ENCODE measurements at regions not wholly inside any gene's neighbourhood (a gene's known extent, or its start where the extent isn't known, plus 50 kb on each side); places are given as distances from the start of the nearest gene placed in this dataset.

GRCh38 chr1:4216231-4216630 lies 316.2 kb upstream of the C1orf174 start:
- ChIA-PET POLR2A (no interaction called here), CTCF (no interaction called here)
- H3K4me1 ChIP-seq (ENCODE audit: control insufficient read depth, extremely low read depth, insufficient read depth, low read length), result no peaks in the 10 kb centered on the region
- H4K20me1 ChIP-seq (replicated peaks; ENCODE audit: control insufficient read depth, extremely low read depth, insufficient read depth, low read length), result no peaks in the 10 kb centered on the region
- H3K9me3 ChIP-seq (replicated peaks; ENCODE audit: control insufficient read depth, insufficient read depth, low read length), result peaks cover 2% of the 10 kb centered on the region
- FAIRE-seq (no peak), DNase-seq (ENCODE audit: low read depth, low spot score) (no peak)
- no peaks in the 10 kb centered on the region for H3K79me2 ChIP-seq (ENCODE audit: control insufficient read depth, insufficient read depth, low read length)
- no peaks in the 10 kb centered on the region for H3K27me3 ChIP-seq (ENCODE audit: control insufficient read depth in 2 of 2, insufficient read depth in 2 of 2, low read length in 2 of 2)
- no peaks in the 10 kb centered on the region for H3K9me1 ChIP-seq (replicated peaks; ENCODE audit: control insufficient read depth, extremely low read depth, insufficient read depth, low read length)
- H3K36me3 ChIP-seq (ENCODE audit: control insufficient read depth in 2 of 2, extremely low read depth in 1 of 2, insufficient read depth in 2 of 2, low read length in 2 of 2), result no peaks in the 10 kb centered on the region
- no peak overlapping the region for H3K4me2 ChIP-seq (ENCODE audit: insufficient read depth, low read length)
- intact Hi-C loops (cut with micrococcal nuclease), result no loop called here
- no peak overlapping the region for H3K27ac ChIP-seq (ENCODE audit: insufficient read depth, low read depth, low read length)
- BruUV-seq (replicated peaks), result no TSS peak
- H2AFZ ChIP-seq (ENCODE audit: low read depth, low read length), result no peak overlapping the region
- no peak for TF ChIP-seq MAX (IDR thresholded peaks at IDR 0.05; ENCODE audit: insufficient read depth, insufficient read length)
- TF ChIP-seq JUN (IDR thresholded peaks at IDR 0.05; ENCODE audit: borderline replicate concordance, insufficient read depth, insufficient read length, low read depth), result no peak
- TF ChIP-seq GATA2 (IDR thresholded peaks at IDR 0.05; ENCODE audit: insufficient read depth, insufficient read length, low read depth, low read length), result no peak
- TF ChIP-seq MYC (IDR thresholded peaks at IDR 0.05; ENCODE audit: low read depth, low read length), result no peak
- no peak for TF ChIP-seq EZH2 (IDR thresholded peaks at IDR 0.05; ENCODE audit: borderline replicate concordance, low read depth, low read length, severe bottlenecking)
- no peak for TF ChIP-seq CTCF (IDR thresholded peaks at IDR 0.05; ENCODE audit: extremely low read depth in 1 of 2, insufficient read depth in 1 of 2, low read depth in 1 of 2, low read length in 2 of 2)
- H3K4me3 ChIP-seq (replicated peaks in 1 of 3; ENCODE audit: insufficient read depth in 1 of 3, low read depth in 1 of 3, low read length in 3 of 3), result no peak overlapping the region
- dilution Hi-C loops (cut with MboI; ENCODE audit: extremely low pct_ligation_motif_present, low sequenced_read_pairs), result no loop called here
- H3K9ac ChIP-seq (replicated peaks; ENCODE audit: extremely low read depth, insufficient read depth, low read length), result no peak overlapping the region

- intact Hi-C loops (cut with micrococcal nuclease), result no loop called here
- ChIA-PET POLR2A (no interaction called here), CTCF (no interaction called here)
- dilution Hi-C loops (cut with MboI; ENCODE audit: extremely low pct_ligation_motif_present, low sequenced_read_pairs), result no loop called here
- H3K9me3 ChIP-seq (replicated peaks; ENCODE audit: control insufficient read depth, insufficient read depth, low read length), result peaks cover 5% of the 10 kb centered on the region
- no TSS peak for BruUV-seq (replicated peaks)
- H3K4me2 ChIP-seq (ENCODE audit: insufficient read depth, low read length), result no peak overlapping the region
- H3K36me3 ChIP-seq (ENCODE audit: control insufficient read depth in 2 of 2, extremely low read depth in 1 of 2, insufficient read depth in 2 of 2, low read length in 2 of 2), result no peaks in the 10 kb centered on the region
- FAIRE-seq, result no peak
- no peak overlapping the region for H3K27ac ChIP-seq (ENCODE audit: insufficient read depth, low read depth, low read length)
- DNase-seq (ENCODE audit: low read depth, low spot score), result no peak
- no peak overlapping the region for H3K9ac ChIP-seq (replicated peaks; ENCODE audit: extremely low read depth, insufficient read depth, low read length)
- no peaks in the 10 kb centered on the region for H3K9me1 ChIP-seq (replicated peaks; ENCODE audit: control insufficient read depth, extremely low read depth, insufficient read depth, low read length)
- no peak overlapping the region for H2AFZ ChIP-seq (ENCODE audit: low read depth, low read length)
- no peaks in the 10 kb centered on the region for H3K79me2 ChIP-seq (ENCODE audit: control insufficient read depth, insufficient read depth, low read length)
- H3K27me3 ChIP-seq (ENCODE audit: control insufficient read depth in 2 of 2, insufficient read depth in 2 of 2, low read length in 2 of 2), result no peaks in the 10 kb centered on the region
- H3K4me3 ChIP-seq (replicated peaks in 1 of 3; ENCODE audit: insufficient read depth in 1 of 3, low read depth in 1 of 3, low read length in 3 of 3), result no peak overlapping the region
- H4K20me1 ChIP-seq (replicated peaks; ENCODE audit: control insufficient read depth, extremely low read depth, insufficient read depth, low read length), result no peaks in the 10 kb centered on the region
- no peak for TF ChIP-seq EZH2 (IDR thresholded peaks at IDR 0.05; ENCODE audit: borderline replicate concordance, low read depth, low read length, severe bottlenecking)
- no peak for TF ChIP-seq MYC (IDR thresholded peaks at IDR 0.05; ENCODE audit: low read depth, low read length)
- TF ChIP-seq GATA2 (IDR thresholded peaks at IDR 0.05; ENCODE audit: insufficient read depth, insufficient read length, low read depth, low read length), result no peak
- TF ChIP-seq JUN (IDR thresholded peaks at IDR 0.05; ENCODE audit: borderline replicate concordance, insufficient read depth, insufficient read length, low read depth), result no peak
- TF ChIP-seq CTCF (IDR thresholded peaks at IDR 0.05; ENCODE audit: extremely low read depth in 1 of 2, insufficient read depth in 1 of 2, low read depth in 1 of 2, low read length in 2 of 2), result no peak
- no peak for TF ChIP-seq MAX (IDR thresholded peaks at IDR 0.05; ENCODE audit: insufficient read depth, insufficient read length)
- no peak for TF ChIP-seq POLR2A (IDR thresholded peaks at IDR 0.05; ENCODE audit: low read depth, low read length)
- TF ChIP-seq FOS (IDR thresholded peaks at IDR 0.05; ENCODE audit: borderline replicate concordance, insufficient read depth, low read length), result no peak
- no peak for TF ChIP-seq POLR2AphosphoS5 (IDR thresholded peaks at IDR 0.05; ENCODE audit: insufficient read depth, low read depth, low read length)
- no peaks in the 10 kb centered on the region for H3K4me1 ChIP-seq (ENCODE audit: control insufficient read depth, extremely low read depth, insufficient read depth, low read length)
Measured at GRCh38 chr1:4218619-4219018, 318.5 kb upstream of the C1orf174 start.
